RWPE2 (cell line): ENCODE measurements at regions not wholly inside any gene's neighbourhood (a gene's known extent, or its start where the extent isn't known, plus 50 kb on each side); places are given as distances from the start of the nearest gene placed in this dataset.
"Not testable (repeated sequence)": the region's sequence is repeated elsewhere in the genome, so short reads cannot be mapped to it uniquely, and the experiment has no call there.

Experiments used
- ATAC-seq: fragments of 200-7000 bp; cut with Tn5 transposase; 3 replicates; pipeline ENCODE4 v1.9.1; 2021; ENCODE audit warnings: low read depth
- DNase-seq: peaks from one replicate; pipeline ENCODE4 v3.0.0-alpha.2; 2020; ENCODE audit warnings: low spot score
- H3K27ac ChIP-seq: fragments of 450-650 bp; 2 replicates; pipeline ENCODE4 v1.5.1; 2017; ENCODE audit warnings: mild to moderate bottlenecking; ENCODE audit not compliant: poor library complexity, severe bottlenecking
- H3K27me3 ChIP-seq: fragments of 250-450 bp; sonication (Bioruptor Pico); 2 replicates; pipeline ENCODE4 v1.5.1; 2021; ENCODE audit warnings: mild to moderate bottlenecking, moderate library complexity; ENCODE audit not compliant: insufficient read depth, poor library complexity, severe bottlenecking
- H3K36me3 ChIP-seq: fragments of 250-450 bp; sonication (Bioruptor Pico); 2 replicates; pipeline ENCODE4 v1.5.1; 2020; ENCODE audit warnings: low read depth, mild to moderate bottlenecking, moderate library complexity
- H3K4me1 ChIP-seq: fragments of 250-450 bp; sonication (Bioruptor Pico); 2 replicates; pipeline ENCODE4 v1.5.1; 2021; ENCODE audit warnings: mild to moderate bottlenecking, moderate library complexity; ENCODE audit not compliant: insufficient read depth, poor library complexity, severe bottlenecking
- H3K4me3 ChIP-seq: fragments of 250-450 bp; sonication (Bioruptor Pico); 2 replicates; pipeline ENCODE4 v1.5.1; 2021; ENCODE audit warnings: mild to moderate bottlenecking, moderate library complexity; ENCODE audit not compliant: severe bottlenecking
- H3K9me3 ChIP-seq: fragments of 250-450 bp; sonication (Bioruptor Pico); 2 replicates; pipeline ENCODE4 v1.5.1; 2021; ENCODE audit warnings: mild to moderate bottlenecking, moderate library complexity; ENCODE audit not compliant: severe bottlenecking

GRCh38 chrY:25817387-25817786 lies 195.5 kb downstream of the CDY1 start:
- ATAC-seq, result peak; percentile 69
- H3K4me1 ChIP-seq, H3K27me3 ChIP-seq, H3K4me3 ChIP-seq, H3K27ac ChIP-seq, H3K36me3 ChIP-seq, DNase-seq, H3K9me3 ChIP-seq: not testable (repeated sequence)

GRCh38 chrY:25818978-25819377 lies 197.1 kb downstream of the CDY1 start:
- not testable (repeated sequence) for ATAC-seq, H3K4me1 ChIP-seq, H3K9me3 ChIP-seq, H3K4me3 ChIP-seq, H3K27me3 ChIP-seq, H3K36me3 ChIP-seq, DNase-seq, H3K27ac ChIP-seq

GRCh38 chrY:25821661-25822291 lies 199.9 kb downstream of the CDY1 start:
- ATAC-seq, result peak; percentile 67

GRCh38 chrY:25825848-25826378 lies 204.0 kb downstream of the CDY1 start:
- H3K9me3 ChIP-seq, H3K27me3 ChIP-seq, H3K4me3 ChIP-seq, ATAC-seq, H3K4me1 ChIP-seq, H3K36me3 ChIP-seq, H3K27ac ChIP-seq, DNase-seq: not testable (repeated sequence)

More at GRCh38 chrY:25821661-25822291, 199.9 kb downstream of the CDY1 start:
- not testable (repeated sequence) for H3K27ac ChIP-seq, H3K27me3 ChIP-seq, H3K9me3 ChIP-seq, H3K36me3 ChIP-seq, H3K4me3 ChIP-seq, DNase-seq, H3K4me1 ChIP-seq

- not testable (repeated sequence) for H3K4me1 ChIP-seq, H3K27me3 ChIP-seq, H3K4me3 ChIP-seq, DNase-seq, H3K9me3 ChIP-seq, H3K36me3 ChIP-seq, ATAC-seq, H3K27ac ChIP-seq
Observed at GRCh38 chrY:25839923-25840322, 218.0 kb downstream of the CDY1 start.

GRCh38 chrY:25868528-25868927 lies 246.6 kb downstream of the CDY1 start:
- H3K4me3 ChIP-seq, H3K27ac ChIP-seq, H3K4me1 ChIP-seq, H3K36me3 ChIP-seq, ATAC-seq, DNase-seq, H3K27me3 ChIP-seq, H3K9me3 ChIP-seq: not testable (repeated sequence)

- not testable (repeated sequence) for H3K4me3 ChIP-seq, H3K9me3 ChIP-seq, DNase-seq, H3K36me3 ChIP-seq, H3K27me3 ChIP-seq, H3K4me1 ChIP-seq, H3K27ac ChIP-seq
- ATAC-seq, result peak; percentile 79
Observed at GRCh38 chrY:25878990-25879389, 257.1 kb downstream of the CDY1 start.

- not testable (repeated sequence) for H3K4me3 ChIP-seq, H3K27ac ChIP-seq, DNase-seq, H3K4me1 ChIP-seq, H3K27me3 ChIP-seq, H3K36me3 ChIP-seq, ATAC-seq, H3K9me3 ChIP-seq
Observed at GRCh38 chrY:25920975-25921374, 299.1 kb downstream of the CDY1 start.
